HEK293 (cell line): ENCODE measurements at regions not wholly inside any gene's neighbourhood (a gene's known extent, or its start where the extent isn't known, plus 50 kb on each side); places are given as distances from the start of the nearest gene placed in this dataset.

Experiments
- CTCF ChIA-PET: fragments of 350-600 bp; formaldehyde crosslinking; extraction: SDS; loops from one replicate; lab custom pipeline; 2021; ENCODE audit warnings: antibody characterized with exemption; lab: Yijun Ruan, JAX
- POLR2A ChIA-PET: fragments of 300-600 bp; formaldehyde crosslinking; extraction: SDS; loops from one replicate; lab custom pipeline; 2020; ENCODE audit warnings: antibody characterized with exemption, inconsistent platforms; lab: Yijun Ruan, JAX
- H3K27ac ChIP-seq: fragments of 200-500 bp; sonication (Bioruptor generic); 2 replicates; pipeline ENCODE4 v1.5.1; 2014; ENCODE audit warnings: low read depth, low read length, control low read depth, inconsistent platforms; ENCODE audit errors: extremely low read depth
- H3K36me3 ChIP-seq, 2 experiments: fragments of 200-500 bp in 1 of 2; sonication (Bioruptor generic) in 1 of 2; 1 replicate in 1 of 2; 2 replicates in 1 of 2; pipeline ENCODE4 v1.5.1; 2014 to 2017; ENCODE audit warnings: inconsistent platforms in 2 of 2, low read length in 2 of 2; ENCODE audit not compliant: control insufficient read depth in 2 of 2, insufficient read depth in 1 of 2
- H3K4me1 ChIP-seq: fragments of 200-500 bp; sonication (Bioruptor generic); 2 replicates; pipeline ENCODE4 v1.5.1; 2014; ENCODE audit warnings: mild to moderate bottlenecking, low read length, inconsistent platforms; ENCODE audit not compliant: control insufficient read depth, insufficient read depth
- H3K4me3 ChIP-seq: 2 replicates; pipeline ENCODE4 v1.5.1; 2011; ENCODE audit warnings: low read depth, mild to moderate bottlenecking, control low read depth, low read length, moderate library complexity
- H3K9me3 ChIP-seq: fragments of 200-500 bp; sonication (Bioruptor generic); 2 replicates; pipeline ENCODE4 v1.5.1; 2014; ENCODE audit warnings: low read depth, low read length, inconsistent platforms; ENCODE audit not compliant: control insufficient read depth, insufficient read depth
- GLI2 ChIP-seq: fragments of 450-650 bp; formaldehyde crosslinking; IDR thresholded peaks from 2 replicates; pipeline ENCODE4; 2017; ENCODE audit warnings: missing biosample characterization, missing genetic modification characterization, low read depth, borderline replicate concordance
- IKZF3 ChIP-seq: fragments of 450-650 bp; IDR thresholded peaks from 2 replicates; pipeline ENCODE4 v1.5.0; 2018; ENCODE audit warnings: missing biosample characterization, mild to moderate bottlenecking, missing genetic modification characterization, moderate library complexity
- KLF8 ChIP-seq: fragments of 450-650 bp; formaldehyde crosslinking; IDR thresholded peaks from 2 replicates; pipeline ENCODE4 v1.5.1; 2016; ENCODE audit warnings: missing biosample characterization, missing genetic modification characterization
- PRDM1 ChIP-seq: fragments of 450-650 bp; formaldehyde crosslinking; IDR thresholded peaks from 2 replicates; pipeline ENCODE4; 2016; ENCODE audit warnings: missing biosample characterization, missing genetic modification characterization
- SCRT1 ChIP-seq: fragments of 450-650 bp; formaldehyde crosslinking; IDR thresholded peaks from 2 replicates; pipeline ENCODE4 v1.5.1; 2016; ENCODE audit warnings: missing biosample characterization, missing genetic modification characterization, borderline replicate concordance
- SCRT2 ChIP-seq: fragments of 450-650 bp; formaldehyde crosslinking; IDR thresholded peaks from 2 replicates; pipeline ENCODE4 v1.5.1; 2016; ENCODE audit warnings: missing biosample characterization, missing genetic modification characterization
- TCF7L2 ChIP-seq: IDR thresholded peaks from 2 replicates; pipeline ENCODE4 v1.6.1; 2011; ENCODE audit warnings: low read depth, mild to moderate bottlenecking, inconsistent platforms, low read length, moderate library complexity, borderline replicate concordance
- ZBTB20 ChIP-seq: fragments of 450-650 bp; formaldehyde crosslinking; IDR thresholded peaks from 2 replicates; pipeline ENCODE4 v1.5.1; 2016; ENCODE audit warnings: missing biosample characterization, missing genetic modification characterization
- ZNF157 ChIP-seq: fragments of 450-650 bp; formaldehyde crosslinking; IDR thresholded peaks from 2 replicates; pipeline ENCODE4 v1.5.1; 2016; ENCODE audit warnings: missing biosample characterization, missing genetic modification characterization
- ZNF221 ChIP-seq: fragments of 450-650 bp; formaldehyde crosslinking; IDR thresholded peaks from 2 replicates; pipeline ENCODE4 v1.5.1; 2017; ENCODE audit warnings: missing biosample characterization, missing genetic modification characterization, borderline replicate concordance
- ZNF341 ChIP-seq: fragments of 450-650 bp; formaldehyde crosslinking; IDR thresholded peaks from 2 replicates; pipeline ENCODE4; 2016; ENCODE audit warnings: low read depth, missing biosample characterization, missing genetic modification characterization
- ZNF510 ChIP-seq: fragments of 450-650 bp; formaldehyde crosslinking; IDR thresholded peaks from 2 replicates; pipeline ENCODE4 v1.5.1; 2018; ENCODE audit warnings: mild to moderate bottlenecking, missing genetic modification characterization, missing biosample characterization; ENCODE audit not compliant: insufficient replicate concordance
- ZNF529 ChIP-seq: fragments of 450-650 bp; formaldehyde crosslinking; IDR thresholded peaks from 2 replicates; pipeline ENCODE4 v1.5.1; 2017; ENCODE audit warnings: missing genetic modification characterization, missing biosample characterization; ENCODE audit not compliant: insufficient replicate concordance
- ZNF555 ChIP-seq: fragments of 450-650 bp; formaldehyde crosslinking; conservative IDR thresholded peaks from 2 replicates; pipeline ENCODE4 v1.5.1; 2017; ENCODE audit warnings: missing biosample characterization, mild to moderate bottlenecking, missing genetic modification characterization, inconsistent platforms
- ZNF571 ChIP-seq: fragments of 450-650 bp; formaldehyde crosslinking; IDR thresholded peaks from 2 replicates; pipeline ENCODE4 v1.5.0; 2017; ENCODE audit warnings: missing biosample characterization, missing genetic modification characterization
- ZNF585B ChIP-seq: fragments of 450-650 bp; formaldehyde crosslinking; IDR thresholded peaks from 2 replicates; pipeline ENCODE4 v1.5.1; 2016; ENCODE audit warnings: missing biosample characterization, missing genetic modification characterization
- ZNF621 ChIP-seq: fragments of 450-650 bp; formaldehyde crosslinking; IDR thresholded peaks from 2 replicates; pipeline ENCODE4 v1.5.1; 2017; ENCODE audit warnings: missing biosample characterization, missing genetic modification characterization
- ZNF654 ChIP-seq: fragments of 450-650 bp; formaldehyde crosslinking; IDR thresholded peaks from 2 replicates; pipeline ENCODE4 v1.5.1; 2016; ENCODE audit warnings: low read depth, missing biosample characterization, missing genetic modification characterization
- ZNF707 ChIP-seq: fragments of 450-650 bp; formaldehyde crosslinking; IDR thresholded peaks from 2 replicates; pipeline ENCODE4 v1.5.1; 2016; ENCODE audit warnings: missing biosample characterization, missing genetic modification characterization
- ZNF785 ChIP-seq: fragments of 450-650 bp; formaldehyde crosslinking; IDR thresholded peaks from 2 replicates; pipeline ENCODE4 v1.5.1; 2016; ENCODE audit warnings: missing biosample characterization, missing genetic modification characterization
- ZNF843 ChIP-seq: fragments of 450-650 bp; formaldehyde crosslinking; IDR thresholded peaks from 2 replicates; pipeline ENCODE4 v1.5.1; 2016; ENCODE audit warnings: missing biosample characterization, missing genetic modification characterization
- ZXDB ChIP-seq: fragments of 450-650 bp; formaldehyde crosslinking; IDR thresholded peaks from 2 replicates; pipeline ENCODE4 v1.5.1; 2016; ENCODE audit warnings: missing biosample characterization, missing genetic modification characterization
- TF ChIP-seq, protein P1 (sequence below): fragments of 450-650 bp; formaldehyde crosslinking; IDR thresholded peaks from 2 replicates; pipeline ENCODE4 v1.5.1; 2016; ENCODE audit warnings: missing biosample characterization, missing genetic modification characterization

DNA sequence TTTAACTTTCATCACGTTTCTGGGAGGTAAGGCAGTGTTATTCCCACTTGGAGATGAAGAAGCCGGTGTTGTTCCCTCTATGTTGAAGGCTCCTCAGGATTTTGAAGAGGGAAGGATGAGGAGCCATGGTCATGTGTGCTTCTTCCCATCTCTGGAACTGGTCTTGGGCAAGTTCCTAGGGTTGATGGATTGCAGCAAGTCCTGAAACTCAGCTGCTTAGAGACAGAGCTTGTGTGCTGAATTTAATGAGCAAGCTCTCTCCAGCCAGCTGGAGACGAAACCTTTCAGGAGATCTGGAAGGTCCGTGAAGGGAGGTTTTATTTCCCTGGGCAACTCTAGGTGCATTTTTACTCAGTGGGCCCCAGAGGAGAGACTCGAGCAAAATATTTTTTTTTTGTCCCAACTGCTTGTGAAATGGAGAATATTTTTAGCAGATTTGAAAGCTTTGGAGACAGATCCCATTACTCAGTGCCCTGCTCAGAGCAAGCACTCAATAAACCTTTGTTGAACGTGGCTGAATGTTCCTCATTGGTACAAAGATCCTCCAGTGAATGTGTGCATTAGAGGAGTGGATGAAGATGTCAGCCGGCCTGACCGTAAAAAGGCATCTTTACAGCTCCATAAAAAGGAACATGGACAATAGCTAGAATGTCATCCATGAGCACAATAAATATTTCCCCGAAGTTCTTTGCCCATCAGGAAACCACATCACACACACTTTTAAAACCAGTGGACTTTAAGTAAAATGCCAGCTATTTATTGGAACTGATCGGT, 55.6 kb upstream of the RGMA start:
- Histone ChIP-seq H3K4me1 (no peaks in the 10 kb centered on the region), H3K27ac (no peak overlapping the region), H3K9me3 (no peaks in the 10 kb centered on the region), H3K4me3 (no peak overlapping the region), H3K36me3 (no peaks in the 10 kb centered on the region)
- no peak for TF ChIP-seq KLF8 (tag by site-specific recombination)
- TF ChIP-seq PRDM1 (tag by site-specific recombination) = no peak
- no peak for TF ChIP-seq SCRT2 (tag by site-specific recombination)
- TF ChIP-seq ZXDB (tag by site-specific recombination) = no peak
- TF ChIP-seq ZNF510 = no peak
- no peak for TF ChIP-seq ZBTB20 (tag by site-specific recombination)
- no peak for TF ChIP-seq ZNF785 (tag by site-specific recombination)
- TF ChIP-seq ZNF654 (tag by site-specific recombination) = no peak
- ChIA-PET POLR2A (no interaction called here), CTCF (interaction anchor here (0.6 to 0.7 kb wide), 3 partner anchors 8 to 308 kb away, joined by 3 to 4 read pairs (median 3); no protein-coding TSS in a partner anchor)

DNA sequence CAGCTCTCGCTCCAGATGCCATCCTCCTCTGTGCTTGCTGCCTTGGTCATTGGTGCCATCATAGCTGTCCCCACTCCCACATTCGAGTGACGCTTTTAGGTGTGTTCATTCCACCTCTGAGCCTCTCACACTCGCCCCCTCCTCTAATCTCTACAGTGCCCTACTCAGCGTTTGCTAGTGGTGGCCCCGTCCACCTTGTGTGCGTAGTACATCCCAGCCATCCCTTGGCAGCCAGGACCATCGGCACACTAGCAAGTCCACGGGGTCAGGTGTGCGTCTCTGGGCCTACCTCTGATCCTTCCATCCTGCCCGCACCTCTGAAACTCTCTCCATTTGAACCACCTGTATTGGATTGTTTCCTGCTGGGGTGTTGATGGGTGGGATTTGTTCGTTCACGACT, 54.2 kb upstream of the RGMA start:
- POLR2A ChIA-PET = no interaction called here
- H3K27ac ChIP-seq = no peak overlapping the region
- no peaks in the 10 kb centered on the region for H3K36me3 ChIP-seq
- no peaks in the 10 kb centered on the region for H3K9me3 ChIP-seq
- TF ChIP-seq ZNF341 (tag by site-specific recombination) (no peak), ZNF621 (tag by site-specific recombination) (no peak), ZNF843 (tag by site-specific recombination) (no peak), ZNF157 (no peak), ZNF529 (tag by site-specific recombination) (no peak), ZNF571 (tag by site-specific recombination) (no peak), IKZF3 (tag by site-specific recombination) (no peak)
- TF ChIP-seq, protein P1, sequence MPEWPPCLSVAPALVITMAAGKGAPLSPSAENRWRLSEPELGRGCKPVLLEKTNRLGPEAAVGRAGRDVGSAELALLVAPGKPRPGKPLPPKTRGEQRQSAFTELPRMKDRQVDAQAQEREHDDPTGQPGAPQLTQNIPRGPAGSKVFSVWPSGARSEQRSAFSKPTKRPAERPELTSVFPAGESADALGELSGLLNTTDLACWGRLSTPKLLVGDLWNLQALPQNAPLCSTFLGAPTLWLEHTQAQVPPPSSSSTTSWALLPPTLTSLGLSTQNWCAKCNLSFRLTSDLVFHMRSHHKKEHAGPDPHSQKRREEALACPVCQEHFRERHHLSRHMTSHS = no peak
- no peaks in the 10 kb centered on the region for H3K4me1 ChIP-seq
- CTCF ChIA-PET = no interaction called here
- no peak overlapping the region for H3K4me3 ChIP-seq

DNA sequence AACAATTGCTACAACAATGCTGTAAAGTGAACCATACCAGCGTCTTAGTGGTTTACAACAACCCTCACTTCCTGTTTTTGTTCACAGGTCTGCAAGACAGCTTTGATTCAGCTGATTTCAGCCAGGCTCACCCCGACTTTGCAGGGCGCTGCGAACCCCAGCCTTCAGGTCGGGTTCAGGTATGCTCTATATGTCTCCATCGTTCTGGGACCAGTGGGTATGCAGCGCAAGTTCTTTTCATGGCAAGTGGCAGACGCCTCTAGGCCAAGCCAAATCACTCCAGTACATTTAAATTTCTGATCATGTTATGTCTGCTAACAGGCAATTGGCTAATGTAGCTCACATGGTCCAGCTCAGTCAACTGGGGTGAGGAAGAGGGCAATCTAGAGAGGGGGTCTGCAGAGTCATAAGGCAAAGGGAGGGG, 52.4 kb upstream of the RGMA start:
- H3K27ac ChIP-seq = no peak overlapping the region
- CTCF ChIA-PET = interaction anchor here (0.6 kb wide), 1 partner anchor 297 kb away, joined by 6 read pairs; no protein-coding TSS in a partner anchor
- no peak for TF ChIP-seq SCRT1
- TF ChIP-seq, all 188 proteins: peak for 0
- POLR2A ChIA-PET = no interaction called here
- Histone ChIP-seq H3K4me1 (no peaks in the 10 kb centered on the region), H3K9me3 (no peaks in the 10 kb centered on the region), H3K36me3 (no peaks in the 10 kb centered on the region), H3K4me3 (no peak overlapping the region)

DNA sequence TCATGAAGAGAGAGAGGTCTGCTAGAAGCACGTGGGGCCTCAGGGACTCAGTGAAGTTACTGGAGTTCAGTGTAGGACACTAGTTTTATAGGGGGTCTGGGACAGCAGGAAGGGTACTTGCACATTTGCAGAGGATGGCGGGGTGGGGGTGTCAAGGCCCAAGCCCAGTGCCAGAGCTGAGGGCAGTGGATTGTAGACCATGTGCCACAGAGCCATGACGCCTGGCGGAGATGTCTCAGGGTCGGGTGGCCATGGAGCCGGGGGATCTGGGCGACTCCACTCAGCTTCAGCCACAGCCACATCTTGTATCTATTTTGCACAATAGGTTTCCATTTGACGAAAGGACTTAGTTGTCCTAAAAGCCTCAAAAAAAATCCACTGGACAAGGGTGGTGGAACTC, 50.4 kb upstream of the RGMA start:
- Histone ChIP-seq H3K9me3 (no peaks in the 10 kb centered on the region), H3K36me3 (no peaks in the 10 kb centered on the region), H3K27ac (no peak overlapping the region), H3K4me1 (no peaks in the 10 kb centered on the region), H3K4me3 (no peak overlapping the region)
- TF ChIP-seq ZNF555 (tag by site-specific recombination) = no peak
- no peak for TF ChIP-seq ZNF221 (tag by site-specific recombination)
- TF ChIP-seq GLI2 = no peak
- TF ChIP-seq ZNF707 (tag by site-specific recombination) = no peak
- no peak for TF ChIP-seq TCF7L2
- no peak for TF ChIP-seq ZNF571 (tag by site-specific recombination)
- TF ChIP-seq ZNF585B = no peak
- POLR2A ChIA-PET = no interaction called here
- CTCF ChIA-PET = no interaction called here
